Muscle layer of duodenum (tissue), 2 donors: ENCODE measurements at regions not wholly inside any gene's neighbourhood (a gene's known extent, or its start where the extent isn't known, plus 50 kb on each side); places are given as distances from the start of the nearest gene placed in this dataset.

ENCODE experiments used
- H3K27ac ChIP-seq: one replicate; pipeline ENCODE4 v1.7.0; 2013; ENCODE audit warnings: mild to moderate bottlenecking, low read length
- H3K27me3 ChIP-seq: one replicate; pipeline ENCODE4 v1.7.0; 2013; ENCODE audit warnings: low read depth, mild to moderate bottlenecking, control low read depth, low read length
- H3K36me3 ChIP-seq, 2 donors: one replicate each; pipeline ENCODE4 v1.7.0; 2013; ENCODE audit warnings: low read length in 2 of 2, control low read depth in 1 of 2, mild to moderate bottlenecking in 1 of 2; ENCODE audit not compliant: insufficient read depth in 2 of 2, control insufficient read depth in 1 of 2
- H3K4me1 ChIP-seq, 2 donors: one replicate each; pipeline ENCODE4 v1.7.0; 2013; ENCODE audit warnings: low read length in 2 of 2, mild to moderate bottlenecking in 2 of 2, control low read depth in 1 of 2, moderate library complexity in 1 of 2; ENCODE audit not compliant: insufficient read depth in 2 of 2, control insufficient read depth in 1 of 2
- H3K4me3 ChIP-seq, 2 donors: one replicate each; pipeline ENCODE4 v1.7.0; 2013; ENCODE audit warnings: low read length in 2 of 2, low read depth in 1 of 2, mild to moderate bottlenecking in 1 of 2
- H3K9me3 ChIP-seq, 2 donors: one replicate each; pipeline ENCODE4 v1.7.0; 2013; ENCODE audit warnings: low read length in 2 of 2, control low read depth in 1 of 2, mild to moderate bottlenecking in 1 of 2; ENCODE audit not compliant: control insufficient read depth in 1 of 2
- donor health status: healthy.

- Histone ChIP-seq H3K4me3 (no peak overlapping the region), H3K27me3 (no peaks in the 10 kb centered on the region), H3K27ac (no peak overlapping the region), H3K9me3 (no peaks in the 10 kb centered on the region), H3K36me3 (no peaks in the 10 kb centered on the region), H3K4me1 (peaks cover 0 to 10% of the 10 kb centered on the region in 2 donors)
Measured at GRCh38 chr12:132413931-132414588, 75.9 kb upstream of the FBRSL1 start.

GRCh38 chr12:132411457-132411856, 78.5 kb upstream of the FBRSL1 start:
- Histone ChIP-seq H3K27me3 (no peaks in the 10 kb centered on the region), H3K36me3 (no peaks in the 10 kb centered on the region), H3K4me3 (no peak overlapping the region), H3K4me1 (peaks cover 0 to 10% of the 10 kb centered on the region in 2 donors), H3K9me3 (no peaks in the 10 kb centered on the region), H3K27ac (no peak overlapping the region)

GRCh38 chr12:132410849-132411248, 79.1 kb upstream of the FBRSL1 start:
- H3K4me3 ChIP-seq = no peak overlapping the region
- H3K4me1 ChIP-seq = peaks cover 0 to 10% of the 10 kb centered on the region in 2 donors
- H3K27ac ChIP-seq = no peak overlapping the region
- no peaks in the 10 kb centered on the region for H3K9me3 ChIP-seq
- no peaks in the 10 kb centered on the region for H3K36me3 ChIP-seq
- no peaks in the 10 kb centered on the region for H3K27me3 ChIP-seq

GRCh38 chr12:132410296-132410625, 79.7 kb upstream of the FBRSL1 start:
- no peaks in the 10 kb centered on the region for H3K9me3 ChIP-seq
- H3K36me3 ChIP-seq = no peaks in the 10 kb centered on the region
- no peaks in the 10 kb centered on the region for H3K27me3 ChIP-seq
- H3K4me1 ChIP-seq = peaks cover 0 to 9% of the 10 kb centered on the region in 2 donors
- no peak overlapping the region for H3K27ac ChIP-seq
- no peak overlapping the region for H3K4me3 ChIP-seq

- no peaks in the 10 kb centered on the region for H3K9me3 ChIP-seq
- no peak overlapping the region for H3K27ac ChIP-seq
- H3K4me3 ChIP-seq = no peak overlapping the region
- no peaks in the 10 kb centered on the region for H3K27me3 ChIP-seq
- no peaks in the 10 kb centered on the region for H3K36me3 ChIP-seq
- H3K4me1 ChIP-seq = peaks cover 0 to 4% of the 10 kb centered on the region in 2 donors
Measured at GRCh38 chr12:132409495-132410295, 80.3 kb upstream of the FBRSL1 start.

GRCh38 chr12:132408626-132409494, 79.5 kb upstream of the GALNT9 start:
- Histone ChIP-seq H3K9me3 (no peaks in the 10 kb centered on the region), H3K27me3 (no peaks in the 10 kb centered on the region), H3K4me3 (no peak overlapping the region), H3K36me3 (no peaks in the 10 kb centered on the region), H3K4me1 (no peaks in the 10 kb centered on the region), H3K27ac (no peak overlapping the region)

GRCh38 chr12:132407992-132408391, 78.6 kb upstream of the GALNT9 start:
- H3K4me1 ChIP-seq = no peaks in the 10 kb centered on the region
- no peaks in the 10 kb centered on the region for H3K9me3 ChIP-seq
- H3K36me3 ChIP-seq = no peaks in the 10 kb centered on the region
- H3K27ac ChIP-seq = no peak overlapping the region
- H3K4me3 ChIP-seq = no peak overlapping the region
- no peaks in the 10 kb centered on the region for H3K27me3 ChIP-seq

- Histone ChIP-seq H3K9me3 (no peaks in the 10 kb centered on the region), H3K36me3 (no peaks in the 10 kb centered on the region), H3K27me3 (no peaks in the 10 kb centered on the region)
Measured at GRCh38 chr12:132407451-132407961, 78.1 kb upstream of the GALNT9 start.

GRCh38 chr12:132406493-132407450, 77.4 kb upstream of the GALNT9 start:
- H3K9me3 ChIP-seq = no peaks in the 10 kb centered on the region
- H3K4me3 ChIP-seq = no peak overlapping the region
- no peaks in the 10 kb centered on the region for H3K36me3 ChIP-seq
- H3K27ac ChIP-seq = no peak overlapping the region
- H3K27me3 ChIP-seq = no peaks in the 10 kb centered on the region
- no peaks in the 10 kb centered on the region for H3K4me1 ChIP-seq

More at GRCh38 chr12:132407451-132407961, 78.1 kb upstream of the GALNT9 start:
- Histone ChIP-seq H3K4me3 (no peak overlapping the region), H3K27ac (no peak overlapping the region), H3K4me1 (no peaks in the 10 kb centered on the region)

GRCh38 chr12:132405742-132406251, 76.4 kb upstream of the GALNT9 start:
- Histone ChIP-seq H3K27ac (no peak overlapping the region), H3K36me3 (no peaks in the 10 kb centered on the region), H3K4me3 (no peak overlapping the region), H3K9me3 (no peaks in the 10 kb centered on the region), H3K4me1 (no peaks in the 10 kb centered on the region), H3K27me3 (no peaks in the 10 kb centered on the region)
